GM21723 (cell line): ENCODE measurements at regions not wholly inside any gene's neighbourhood (a gene's known extent, or its start where the extent isn't known, plus 50 kb on each side); places are given as distances from the start of the nearest gene placed in this dataset.
"Not testable (repeated sequence)": the region's sequence is repeated elsewhere in the genome, so short reads cannot be mapped to it uniquely, and the experiment has no call there.

Experiments used
- ATAC-seq: cut with Tn5 transposase; IDR thresholded peaks from one replicate; pipeline ENCODE4 v1.9.1; 2021; ENCODE audit warnings: mild to moderate bottlenecking, moderate library complexity; ENCODE audit not compliant: unreplicated experiment

- ATAC-seq: no peak
These were observed 59.2 kb downstream of the C9orf50 start for GRCh38 chr9:129561594-129562281.

GRCh38 chr9:129560881-129561306 is 60.0 kb downstream of the C9orf50 start:
- no peak for ATAC-seq

GRCh38 chr9:129559506-129559881 is 61.4 kb downstream of the C9orf50 start:
- ATAC-seq: no peak

GRCh38 chr9:129558551-129559505 is 62.1 kb downstream of the C9orf50 start:
- ATAC-seq: no peak

- ATAC-seq: no peak
These were observed 62.8 kb downstream of the C9orf50 start for GRCh38 chr9:129558063-129558550.

GRCh38 chr9:129557192-129558036 is 63.5 kb downstream of the C9orf50 start:
- ATAC-seq: no peak

- ATAC-seq: no peak
These were observed 64.3 kb downstream of the C9orf50 start for GRCh38 chr9:129556491-129557191.

- no peak for ATAC-seq
These were observed 65.2 kb downstream of the C9orf50 start for GRCh38 chr9:129555512-129556215.

- no peak for ATAC-seq
These were observed 66.3 kb downstream of the C9orf50 start for GRCh38 chr9:129554649-129555048.

GRCh38 chr9:129553277-129553676 is 67.6 kb downstream of the C9orf50 start:
- no peak for ATAC-seq

GRCh38 chr9:129552064-129552463 is 68.8 kb downstream of the C9orf50 start:
- ATAC-seq: no peak

GRCh38 chr9:129551393-129551973 is 69.4 kb downstream of the C9orf50 start:
- ATAC-seq: no peak

GRCh38 chr9:129550977-129551376 is 69.9 kb downstream of the C9orf50 start:
- not testable (repeated sequence) for ATAC-seq

GRCh38 chr9:129550199-129550839 is 70.6 kb downstream of the C9orf50 start:
- ATAC-seq: no peak

GRCh38 chr9:129549684-129550083 is 71.2 kb downstream of the C9orf50 start:
- ATAC-seq: no peak

- no peak for ATAC-seq
These were observed 71.8 kb downstream of the C9orf50 start for GRCh38 chr9:129549139-129549538.

- ATAC-seq: no peak
These were observed 72.2 kb downstream of the C9orf50 start for GRCh38 chr9:129548571-129549135.

- ATAC-seq: no peak
These were observed 72.9 kb downstream of the C9orf50 start for GRCh38 chr9:129547869-129548570.
